Loucy (cell line): ENCODE measurements at regions not wholly inside any gene's neighbourhood (a gene's known extent, or its start where the extent isn't known, plus 50 kb on each side); places are given as distances from the start of the nearest gene placed in this dataset.

Source experiments
- EZH2phosphoT487 ChIP-seq: fragments of 200-600 bp; IDR thresholded peaks from 2 replicates; pipeline ENCODE4 v1.6.1; 2018; ENCODE audit warnings: antibody characterized with exemption, mild to moderate bottlenecking, moderate library complexity, borderline replicate concordance
- TF ChIP-seq, protein P1 (sequence below): fragments of 200-600 bp; sonication (generic); conservative IDR thresholded peaks from 2 replicates; pipeline ENCODE4 v1.5.1; 2014; ENCODE audit warnings: mild to moderate bottlenecking, antibody characterized with exemption, low read length

GRCh38 chr2:19677825-19678518 is 223.8 kb downstream of the TTC32 start:
- TF ChIP-seq EZH2phosphoT487: no peak
- TF ChIP-seq, protein P1, sequence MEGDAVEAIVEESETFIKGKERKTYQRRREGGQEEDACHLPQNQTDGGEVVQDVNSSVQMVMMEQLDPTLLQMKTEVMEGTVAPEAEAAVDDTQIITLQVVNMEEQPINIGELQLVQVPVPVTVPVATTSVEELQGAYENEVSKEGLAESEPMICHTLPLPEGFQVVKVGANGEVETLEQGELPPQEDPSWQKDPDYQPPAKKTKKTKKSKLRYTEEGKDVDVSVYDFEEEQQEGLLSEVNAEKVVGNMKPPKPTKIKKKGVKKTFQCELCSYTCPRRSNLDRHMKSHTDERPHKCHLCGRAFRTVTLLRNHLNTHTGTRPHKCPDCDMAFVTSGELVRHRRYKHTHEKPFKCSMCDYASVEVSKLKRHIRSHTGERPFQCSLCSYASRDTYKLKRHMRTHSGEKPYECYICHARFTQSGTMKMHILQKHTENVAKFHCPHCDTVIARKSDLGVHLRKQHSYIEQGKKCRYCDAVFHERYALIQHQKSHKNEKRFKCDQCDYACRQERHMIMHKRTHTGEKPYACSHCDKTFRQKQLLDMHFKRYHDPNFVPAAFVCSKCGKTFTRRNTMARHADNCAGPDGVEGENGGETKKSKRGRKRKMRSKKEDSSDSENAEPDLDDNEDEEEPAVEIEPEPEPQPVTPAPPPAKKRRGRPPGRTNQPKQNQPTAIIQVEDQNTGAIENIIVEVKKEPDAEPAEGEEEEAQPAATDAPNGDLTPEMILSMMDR: no peak
